ENCODE measurements at regions not wholly inside any gene's neighbourhood (a gene's known extent, or its start where the extent isn't known, plus 50 kb on each side); places are given as distances from the start of the nearest gene placed in this dataset.

- Mint-ChIP-seq H3K27ac (no peak overlapping the region), H3K4me3 (no peak overlapping the region)
Observed at GRCh38 chr9:117535973-117536372, 121.1 kb upstream of the ASTN2 start.

DNA sequence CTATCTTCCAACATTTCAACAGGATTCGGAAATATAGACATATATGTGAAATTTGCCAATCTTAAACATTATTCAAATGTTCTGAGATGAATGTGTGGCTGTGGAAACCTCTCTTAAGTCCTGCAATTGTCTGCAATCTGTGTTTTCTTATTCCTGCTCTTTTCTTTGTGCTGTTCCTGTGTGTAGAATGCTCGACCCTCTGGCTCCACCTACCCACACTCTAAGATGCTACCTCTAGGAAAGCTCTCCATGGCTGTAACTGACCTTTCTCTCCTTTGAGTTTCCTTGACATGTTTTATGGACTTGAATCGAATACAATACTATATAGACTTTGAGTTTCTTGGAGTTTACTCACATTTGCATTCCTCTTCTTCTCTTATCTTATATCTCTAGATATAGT, 120.6 kb upstream of the ASTN2 start:
- no peaks in the 10 kb centered on the region for H3K36me3 Mint-ChIP-seq (ENCODE audit: low read depth)
- H3K27me3 Mint-ChIP-seq = no peaks in the 10 kb centered on the region
- H3K4me1 Mint-ChIP-seq = no peaks in the 10 kb centered on the region
- no peak overlapping the region for H3K27ac Mint-ChIP-seq
- intact Hi-C loops (cut with micrococcal nuclease) = no loop called here
- H3K9me3 Mint-ChIP-seq = no peaks in the 10 kb centered on the region
- no peak overlapping the region for H3K4me3 Mint-ChIP-seq
- DNase-seq = no peak

More at GRCh38 chr9:117535973-117536372, 121.1 kb upstream of the ASTN2 start:
- intact Hi-C loops (cut with micrococcal nuclease) = no loop called here
- Mint-ChIP-seq H3K36me3 (ENCODE audit: low read depth) (no peaks in the 10 kb centered on the region), H3K4me1 (no peaks in the 10 kb centered on the region), H3K9me3 (no peaks in the 10 kb centered on the region), H3K27me3 (no peaks in the 10 kb centered on the region)
- DNase-seq = no peak

DNA sequence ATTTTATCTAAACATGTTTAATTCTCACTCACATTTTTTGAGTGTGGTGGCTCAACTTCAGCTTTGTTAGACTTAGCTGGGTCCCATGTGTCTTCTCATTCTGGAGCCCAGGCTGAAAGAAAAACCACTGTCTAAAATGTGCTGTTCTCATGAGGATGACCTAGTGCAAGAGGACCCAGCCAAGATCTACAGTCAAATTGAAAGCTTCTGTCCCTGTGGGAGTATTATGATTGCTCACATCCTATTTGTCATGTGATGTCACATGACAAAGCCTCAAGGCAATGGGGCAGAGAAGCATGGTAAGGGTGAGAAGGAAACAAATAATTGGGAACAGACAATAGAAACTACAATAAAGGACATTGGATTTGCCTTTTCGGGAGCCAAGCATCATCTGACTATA, 113.4 kb upstream of the ASTN2 start:
- Mint-ChIP-seq H3K27ac (no peak overlapping the region), H3K27me3 (no peaks in the 10 kb centered on the region), H3K4me3 (no peak overlapping the region), H3K9me3 (no peaks in the 10 kb centered on the region), H3K4me1 (no peaks in the 10 kb centered on the region), H3K36me3 (ENCODE audit: low read depth) (no peaks in the 10 kb centered on the region)
- DNase-seq = no peak
- intact Hi-C loops (cut with micrococcal nuclease) = no loop called here

DNA sequence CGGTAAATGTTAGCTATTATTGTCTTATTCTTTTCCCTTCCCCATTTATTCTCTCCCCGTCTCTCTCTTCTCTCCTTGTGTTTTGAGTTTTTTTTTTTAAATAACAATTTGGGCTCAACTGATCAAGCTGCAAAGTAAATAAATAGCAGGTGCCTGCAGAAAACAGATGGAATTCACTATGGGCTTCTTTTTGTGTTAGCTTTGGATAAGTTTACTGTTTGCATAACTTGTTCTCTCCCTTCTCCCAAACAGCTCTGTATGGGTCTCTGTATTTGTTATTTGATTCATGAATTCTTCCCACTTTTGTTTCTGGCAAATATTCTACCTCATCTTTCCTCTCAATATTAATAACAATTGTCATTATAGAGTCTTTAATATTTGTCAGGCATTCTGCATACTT, 111.8 kb upstream of the ASTN2 start:
- H3K27me3 Mint-ChIP-seq = no peaks in the 10 kb centered on the region
- no peaks in the 10 kb centered on the region for H3K9me3 Mint-ChIP-seq
- DNase-seq = no peak
- intact Hi-C loops (cut with micrococcal nuclease) = no loop called here
- H3K4me1 Mint-ChIP-seq = no peaks in the 10 kb centered on the region
- no peak overlapping the region for H3K27ac Mint-ChIP-seq
- H3K36me3 Mint-ChIP-seq (ENCODE audit: low read depth) = no peaks in the 10 kb centered on the region
- no peak overlapping the region for H3K4me3 Mint-ChIP-seq

GRCh38 chr9:117523531-117524153, 108.8 kb upstream of the ASTN2 start:
- intact Hi-C loops (cut with micrococcal nuclease) = no loop called here
- H3K27me3 Mint-ChIP-seq = no peaks in the 10 kb centered on the region

DNA sequence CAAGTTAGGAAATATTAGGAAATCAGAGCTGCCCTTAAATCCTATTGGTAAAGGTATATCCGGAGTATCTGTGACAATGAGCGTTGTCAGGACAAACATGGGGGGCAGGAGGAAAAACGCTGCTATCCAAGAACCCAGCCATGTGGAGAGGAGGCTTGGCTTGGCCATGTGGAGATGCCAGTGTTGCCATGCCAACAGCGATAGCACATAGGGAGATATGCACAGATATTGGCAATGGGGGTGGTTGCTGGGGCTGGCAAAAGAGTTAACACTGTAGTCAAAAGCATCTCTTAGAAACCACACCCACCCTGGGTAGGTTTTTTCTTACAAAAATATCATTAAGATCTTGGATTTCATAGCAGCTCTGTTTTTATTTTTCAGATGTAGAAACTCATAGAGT, 106.4 kb upstream of the ASTN2 start:
- DNase-seq = no peak
- Mint-ChIP-seq H3K4me1 (no peaks in the 10 kb centered on the region), H3K36me3 (ENCODE audit: low read depth) (no peaks in the 10 kb centered on the region), H3K27me3 (no peaks in the 10 kb centered on the region), H3K4me3 (no peak overlapping the region), H3K9me3 (peaks cover 4% of the 10 kb centered on the region), H3K27ac (no peak overlapping the region)
- intact Hi-C loops (cut with micrococcal nuclease) = no loop called here

More at GRCh38 chr9:117523531-117524153, 108.8 kb upstream of the ASTN2 start:
- H3K27ac Mint-ChIP-seq = no peak overlapping the region
- H3K4me3 Mint-ChIP-seq = no peak overlapping the region
- H3K36me3 Mint-ChIP-seq (ENCODE audit: low read depth) = no peaks in the 10 kb centered on the region
- no peaks in the 10 kb centered on the region for H3K4me1 Mint-ChIP-seq
- no peak for DNase-seq
- peaks cover 2% of the 10 kb centered on the region for H3K9me3 Mint-ChIP-seq

- Mint-ChIP-seq H3K9me3 (peaks cover 4% of the 10 kb centered on the region), H3K4me1 (no peaks in the 10 kb centered on the region), H3K27me3 (no peaks in the 10 kb centered on the region), H3K36me3 (ENCODE audit: low read depth) (no peaks in the 10 kb centered on the region), H3K4me3 (no peak overlapping the region), H3K27ac (no peak overlapping the region)
- intact Hi-C loops (cut with micrococcal nuclease) = no loop called here
- no peak for DNase-seq
Observed at GRCh38 chr9:117516676-117517632, 102.1 kb upstream of the ASTN2 start.

- H3K4me1 Mint-ChIP-seq = no peaks in the 10 kb centered on the region
- intact Hi-C loops (cut with micrococcal nuclease) = no loop called here
Observed at GRCh38 chr9:117511852-117512481, 97.1 kb upstream of the ASTN2 start.

GRCh38 chr9:117496307-117496706, 81.5 kb upstream of the ASTN2 start:
- no peak overlapping the region for H3K4me3 Mint-ChIP-seq

More at GRCh38 chr9:117511852-117512481, 97.1 kb upstream of the ASTN2 start:
- no peak overlapping the region for H3K4me3 Mint-ChIP-seq
- H3K9me3 Mint-ChIP-seq = no peaks in the 10 kb centered on the region
- DNase-seq = no peak
- H3K27me3 Mint-ChIP-seq = no peaks in the 10 kb centered on the region
- no peaks in the 10 kb centered on the region for H3K36me3 Mint-ChIP-seq (ENCODE audit: low read depth)
- no peak overlapping the region for H3K27ac Mint-ChIP-seq

DNA sequence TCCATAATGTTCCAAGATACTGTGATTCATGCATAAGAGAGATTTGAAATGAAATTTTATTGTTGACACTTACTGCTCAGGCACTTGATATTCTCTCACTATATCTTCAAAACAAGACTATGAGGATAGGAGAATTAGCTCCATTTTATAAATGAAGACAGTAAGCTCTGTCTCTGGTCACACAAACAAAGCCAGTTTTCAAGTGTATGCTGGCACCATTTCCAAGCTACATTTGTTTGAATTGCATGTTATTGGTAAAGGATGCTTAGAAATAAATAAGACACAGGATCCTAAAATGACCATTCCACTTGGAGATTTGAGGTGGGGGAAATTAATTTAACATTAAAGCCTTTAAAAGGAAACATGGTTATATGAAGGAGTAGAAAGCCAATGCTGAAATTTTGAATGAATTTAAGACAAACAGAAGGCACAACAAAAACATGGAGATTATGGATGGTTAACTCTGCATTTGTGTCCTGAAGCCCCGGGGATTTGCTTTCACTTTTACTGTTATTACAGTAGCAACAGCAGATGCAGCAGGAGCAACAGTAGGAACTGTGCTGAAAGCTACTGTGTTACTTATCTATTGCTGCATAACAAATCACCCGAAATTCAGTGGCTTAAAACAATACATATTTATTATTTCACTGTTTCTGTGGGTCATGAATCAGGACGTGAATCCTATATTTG, 79.7 kb upstream of the ASTN2 start:
- Mint-ChIP-seq H3K9me3 (no peaks in the 10 kb centered on the region), H3K4me3 (no peak overlapping the region), H3K36me3 (ENCODE audit: low read depth) (no peaks in the 10 kb centered on the region), H3K27me3 (no peaks in the 10 kb centered on the region), H3K4me1 (no peaks in the 10 kb centered on the region), H3K27ac (no peak overlapping the region)
- intact Hi-C loops (cut with micrococcal nuclease) = no loop called here
- DNase-seq = no peak

More at GRCh38 chr9:117496307-117496706, 81.5 kb upstream of the ASTN2 start:
- intact Hi-C loops (cut with micrococcal nuclease) = no loop called here
- no peaks in the 10 kb centered on the region for H3K4me1 Mint-ChIP-seq
- no peak for DNase-seq
- no peaks in the 10 kb centered on the region for H3K36me3 Mint-ChIP-seq (ENCODE audit: low read depth)
- no peak overlapping the region for H3K27ac Mint-ChIP-seq
- no peaks in the 10 kb centered on the region for H3K27me3 Mint-ChIP-seq
- no peaks in the 10 kb centered on the region for H3K9me3 Mint-ChIP-seq

DNA sequence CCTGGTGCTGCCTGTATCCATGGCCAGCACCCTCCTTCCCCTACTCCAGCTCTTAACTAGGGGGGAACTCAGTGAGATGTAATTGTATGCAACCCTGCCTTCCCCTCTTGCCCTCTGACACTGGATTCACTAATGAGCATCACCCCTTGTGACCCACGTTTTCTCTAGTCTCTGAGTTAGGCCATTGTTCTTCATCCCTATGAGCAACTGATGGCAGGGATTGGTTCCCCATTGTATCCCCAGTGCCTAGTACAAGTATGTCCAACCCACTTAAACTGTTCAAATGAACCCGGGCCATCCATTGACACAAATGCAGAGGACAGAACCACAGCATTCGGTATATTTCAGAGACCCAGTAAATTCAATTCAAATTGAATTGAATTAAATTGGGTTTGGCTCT, 77.6 kb upstream of the ASTN2 start:
- no peaks in the 10 kb centered on the region for H3K4me1 Mint-ChIP-seq
- H3K4me3 Mint-ChIP-seq = no peak overlapping the region
- no peaks in the 10 kb centered on the region for H3K27me3 Mint-ChIP-seq
- H3K36me3 Mint-ChIP-seq (ENCODE audit: low read depth) = no peaks in the 10 kb centered on the region
- intact Hi-C loops (cut with micrococcal nuclease) = no loop called here
- no peak for DNase-seq
- no peaks in the 10 kb centered on the region for H3K9me3 Mint-ChIP-seq
- H3K27ac Mint-ChIP-seq = no peak overlapping the region

- H3K36me3 Mint-ChIP-seq (ENCODE audit: low read depth) = no peaks in the 10 kb centered on the region
- H3K27ac Mint-ChIP-seq = no peak overlapping the region
- H3K27me3 Mint-ChIP-seq = no peaks in the 10 kb centered on the region
- no peaks in the 10 kb centered on the region for H3K9me3 Mint-ChIP-seq
- intact Hi-C loops (cut with micrococcal nuclease) = no loop called here
- H3K4me3 Mint-ChIP-seq = no peak overlapping the region
- DNase-seq = no peak
- no peaks in the 10 kb centered on the region for H3K4me1 Mint-ChIP-seq
Observed at GRCh38 chr9:117491491-117491890, 76.6 kb upstream of the ASTN2 start.

- H3K36me3 Mint-ChIP-seq (ENCODE audit: low read depth) = no peaks in the 10 kb centered on the region
- intact Hi-C loops (cut with micrococcal nuclease) = no loop called here
- no peak overlapping the region for H3K27ac Mint-ChIP-seq
- H3K4me3 Mint-ChIP-seq = no peak overlapping the region
- no peaks in the 10 kb centered on the region for H3K27me3 Mint-ChIP-seq
- H3K4me1 Mint-ChIP-seq = no peaks in the 10 kb centered on the region
- no peak for DNase-seq
- H3K9me3 Mint-ChIP-seq = no peaks in the 10 kb centered on the region
Observed at GRCh38 chr9:117490199-117490598, 75.3 kb upstream of the ASTN2 start.

DNA sequence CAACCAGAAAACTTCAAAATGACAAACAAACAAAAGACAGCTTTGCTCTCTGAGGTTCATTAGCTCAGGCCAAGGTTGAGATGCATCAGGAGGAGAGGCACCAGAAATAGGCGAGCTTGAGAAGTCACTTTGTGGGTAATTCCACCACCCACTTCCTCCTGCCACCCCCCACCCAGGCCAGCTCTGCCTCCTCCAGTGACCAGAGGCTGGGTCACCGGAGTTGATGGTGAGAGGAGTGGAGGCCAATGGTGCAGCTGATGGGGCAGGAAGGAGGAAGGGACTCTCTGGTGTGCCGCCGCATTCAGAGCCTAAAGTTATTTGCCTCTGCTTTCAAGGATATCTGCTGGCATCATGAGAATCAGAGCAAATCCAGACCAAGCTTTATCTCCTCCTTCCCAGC, 73.8 kb upstream of the ASTN2 start:
- no peak for DNase-seq
- Mint-ChIP-seq H3K27ac (no peak overlapping the region), H3K9me3 (no peaks in the 10 kb centered on the region), H3K4me1 (no peaks in the 10 kb centered on the region), H3K36me3 (ENCODE audit: low read depth) (no peaks in the 10 kb centered on the region), H3K4me3 (no peak overlapping the region), H3K27me3 (no peaks in the 10 kb centered on the region)
- intact Hi-C loops (cut with micrococcal nuclease) = no loop called here
